Upper lobe of left lung (tissue), 6 donors: ENCODE measurements at regions not wholly inside any gene's neighbourhood (a gene's known extent, or its start where the extent isn't known, plus 50 kb on each side); places are given as distances from the start of the nearest gene placed in this dataset.
"Not testable (repeated sequence)": the region's sequence is repeated elsewhere in the genome, so short reads cannot be mapped to it uniquely, and the experiment has no call there.

Experiments used
- ATAC-seq, 2 donors: fragments of 200-7000 bp; cut with Tn5 transposase; one replicate each; pipeline ENCODE4 v1.9.1; 2022; ENCODE audit warnings: mild to moderate bottlenecking in 2 of 2, moderate library complexity in 2 of 2; ENCODE audit not compliant: low FRiP score in 2 of 2
- DNase-seq, 2 donors: peaks; one replicate each; pipeline ENCODE4 v3.0.0-alpha.2; 2019 to 2020
- H3K27ac ChIP-seq, 4 donors: fragments of 200-600 bp; sonication (generic); one replicate each; pipeline ENCODE4 v1.5.1; 2016 to 2019
- H3K27me3 ChIP-seq, 4 donors: fragments of 200-600 bp; sonication (generic); one replicate each; pipeline ENCODE4 v1.5.1; 2017 to 2019
- H3K36me3 ChIP-seq, 4 donors: fragments of 200-600 bp; sonication (generic); one replicate each; pipeline ENCODE4 v1.5.1; 2016 to 2019
- H3K4me1 ChIP-seq, 4 donors: fragments of 200-600 bp; sonication (generic); one replicate each; pipeline ENCODE4 v1.5.1; 2018 to 2019
- H3K4me3 ChIP-seq, 4 donors: fragments of 200-600 bp; sonication (generic); one replicate each; pipeline ENCODE4 v1.5.1; 2017 to 2019; ENCODE audit warnings: mild to moderate bottlenecking in 2 of 4, moderate library complexity in 1 of 4
- H3K9me3 ChIP-seq, 4 donors: fragments of 200-600 bp; sonication (generic); one replicate each; pipeline ENCODE4 v1.5.1; 2018 to 2019
- EP300 ChIP-seq, 4 donors: sonication (generic); formaldehyde crosslinking; IDR thresholded peaks; one replicate each; pipeline ENCODE4 v1.5.1; 2017; ENCODE audit warnings: antibody characterized with exemption in 4 of 4, control low read depth in 2 of 4
- POLR2A ChIP-seq, 4 donors: fragments of 450-650 bp; IDR thresholded peaks; one replicate each; pipeline ENCODE4 v1.5.1; 2016 to 2017; ENCODE audit warnings: antibody characterized with exemption in 4 of 4, mild to moderate bottlenecking in 2 of 4
- POLR2AphosphoS5 ChIP-seq, 2 donors: sonication (generic); formaldehyde crosslinking; IDR thresholded peaks; one replicate each; pipeline ENCODE4 v1.5.1; 2017; ENCODE audit warnings: antibody characterized with exemption in 2 of 2
- WGBS, 2 donors: methylation state at CpG; one replicate each; pipeline ENCODE4 v1.1.5; 2017 to 2018; 5-methylcytosine and 5-hydroxymethylcytosine counted together
- TF ChIP-seq, protein P1 (sequence below), 6 experiments: fragments of 450-650 bp in 4 of 6; fragments of 200-600 bp in 2 of 6; sonication (generic) in 2 of 6; IDR thresholded peaks; one replicate each; pipeline ENCODE4 v1.5.1; 2016 to 2019; ENCODE audit warnings: antibody characterized with exemption in 6 of 6
- donor health status: DM: no; HTN: no; CAD: no; lungs with moderate emphysema.
- donor health status: DM: no; HTN: yes; CAD: no; lungs with severe emphysema.

- Histone ChIP-seq H3K27me3 (no peaks in the 10 kb centered on the region), H3K36me3 (no peaks in the 10 kb centered on the region), H3K4me3 (no peak overlapping the region), H3K27ac (no peak overlapping the region), H3K4me1 (no peaks in the 10 kb centered on the region), H3K9me3 (no peaks in the 10 kb centered on the region)
- no peak for ATAC-seq
- TF ChIP-seq EP300 (IDR thresholded peaks at IDR 0.05): no peak
- no peak for TF ChIP-seq POLR2A (IDR thresholded peaks at IDR 0.05)
- TF ChIP-seq POLR2AphosphoS5 (IDR thresholded peaks at IDR 0.05): no peak
- TF ChIP-seq, protein P1, sequence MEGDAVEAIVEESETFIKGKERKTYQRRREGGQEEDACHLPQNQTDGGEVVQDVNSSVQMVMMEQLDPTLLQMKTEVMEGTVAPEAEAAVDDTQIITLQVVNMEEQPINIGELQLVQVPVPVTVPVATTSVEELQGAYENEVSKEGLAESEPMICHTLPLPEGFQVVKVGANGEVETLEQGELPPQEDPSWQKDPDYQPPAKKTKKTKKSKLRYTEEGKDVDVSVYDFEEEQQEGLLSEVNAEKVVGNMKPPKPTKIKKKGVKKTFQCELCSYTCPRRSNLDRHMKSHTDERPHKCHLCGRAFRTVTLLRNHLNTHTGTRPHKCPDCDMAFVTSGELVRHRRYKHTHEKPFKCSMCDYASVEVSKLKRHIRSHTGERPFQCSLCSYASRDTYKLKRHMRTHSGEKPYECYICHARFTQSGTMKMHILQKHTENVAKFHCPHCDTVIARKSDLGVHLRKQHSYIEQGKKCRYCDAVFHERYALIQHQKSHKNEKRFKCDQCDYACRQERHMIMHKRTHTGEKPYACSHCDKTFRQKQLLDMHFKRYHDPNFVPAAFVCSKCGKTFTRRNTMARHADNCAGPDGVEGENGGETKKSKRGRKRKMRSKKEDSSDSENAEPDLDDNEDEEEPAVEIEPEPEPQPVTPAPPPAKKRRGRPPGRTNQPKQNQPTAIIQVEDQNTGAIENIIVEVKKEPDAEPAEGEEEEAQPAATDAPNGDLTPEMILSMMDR (IDR thresholded peaks at IDR 0.05): no peak
- WGBS, 2 donors: 70 to 94% methylated on average over 4 to 13 of the region's 39 CpGs
- peak in 1 of 2 donors; percentile 68 for DNase-seq
Measured at GRCh38 chr3:125671461-125672243, 76.4 kb upstream of the OSBPL11 start.

- H3K4me3 ChIP-seq: no peak overlapping the region
- ATAC-seq (no peak), DNase-seq (no peak)
- no peaks in the 10 kb centered on the region for H3K9me3 ChIP-seq
- TF ChIP-seq POLR2A (IDR thresholded peaks at IDR 0.05) (no peak), POLR2AphosphoS5 (IDR thresholded peaks at IDR 0.05) (no peak)
- TF ChIP-seq, protein P1 (IDR thresholded peaks at IDR 0.05): no peak
- H3K36me3 ChIP-seq: no peaks in the 10 kb centered on the region
- H3K27me3 ChIP-seq: no peaks in the 10 kb centered on the region
- WGBS, 2 donors: 68 to 73% methylated on average over 4 of the region's 4 CpGs
- no peak overlapping the region for H3K27ac ChIP-seq
- no peaks in the 10 kb centered on the region for H3K4me1 ChIP-seq
Measured at GRCh38 chr3:125675791-125676190, 80.5 kb upstream of the OSBPL11 start.

GRCh38 chr3:125679258-125679657 lies 84.0 kb upstream of the OSBPL11 start:
- TF ChIP-seq, protein P1 (IDR thresholded peaks at IDR 0.05): no peak
- TF ChIP-seq POLR2A (IDR thresholded peaks at IDR 0.05): no peak
- TF ChIP-seq EP300 (IDR thresholded peaks at IDR 0.05): no peak
- no peak for TF ChIP-seq POLR2AphosphoS5 (IDR thresholded peaks at IDR 0.05)
- no peak overlapping the region for H3K4me3 ChIP-seq
- DNase-seq (no peak), ATAC-seq (no peak)
- H3K27ac ChIP-seq: no peak overlapping the region
- no peaks in the 10 kb centered on the region for H3K9me3 ChIP-seq
- H3K4me1 ChIP-seq: no peaks in the 10 kb centered on the region
- no peaks in the 10 kb centered on the region for H3K36me3 ChIP-seq
- WGBS, 2 donors: 63 to 91% methylated on average over 4 of the region's 4 CpGs
- H3K27me3 ChIP-seq: no peaks in the 10 kb centered on the region

DNA sequence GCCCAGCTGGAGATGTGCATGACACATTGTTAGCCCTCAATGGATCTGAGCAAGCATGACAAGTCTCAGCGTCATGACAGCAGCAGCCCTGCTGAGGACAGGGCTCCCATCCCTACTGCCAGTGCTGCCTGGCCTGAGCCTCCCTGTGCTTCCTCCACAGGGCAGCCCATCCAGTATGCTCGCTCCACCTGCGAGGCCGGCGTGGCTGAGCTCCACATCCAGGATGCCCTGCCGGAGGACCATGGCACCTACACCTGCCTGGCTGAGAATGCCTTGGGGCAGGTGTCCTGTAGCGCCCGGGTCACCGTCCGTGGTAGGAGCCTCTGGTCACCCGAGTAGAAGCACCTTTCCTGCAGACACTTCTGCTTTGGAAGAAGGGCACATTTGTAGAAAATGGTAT lies 85.8 kb upstream of the OSBPL11 start:
- Histone ChIP-seq H3K27me3 (no peaks in the 10 kb centered on the region), H3K9me3 (no peaks in the 10 kb centered on the region), H3K4me3 (no peak overlapping the region), H3K36me3 (no peaks in the 10 kb centered on the region), H3K4me1 (no peaks in the 10 kb centered on the region), H3K27ac (no peak overlapping the region)
- DNase-seq: peak in 1 of 2 donors; percentile 64
- TF ChIP-seq POLR2AphosphoS5 (IDR thresholded peaks at IDR 0.05) (no peak), EP300 (IDR thresholded peaks at IDR 0.05) (no peak), POLR2A (IDR thresholded peaks at IDR 0.05) (no peak)
- TF ChIP-seq, protein P1 (IDR thresholded peaks at IDR 0.05): no peak
- WGBS, 2 donors: 95 to 100% methylated on average over 5 to 11 of the region's 11 CpGs
- no peak for ATAC-seq

- DNase-seq, H3K27ac ChIP-seq, H3K4me3 ChIP-seq, H3K9me3 ChIP-seq, H3K4me1 ChIP-seq, H3K27me3 ChIP-seq, H3K36me3 ChIP-seq: not testable (repeated sequence)
- WGBS, 2 donors: 97 to 100% methylated on average over 2 to 4 of the region's 5 CpGs
- peak in 1 of 2 donors; percentile 16 for ATAC-seq
Measured at GRCh38 chr3:125681906-125682305, 86.6 kb upstream of the OSBPL11 start.

GRCh38 chr3:125682610-125683009 lies 87.3 kb upstream of the OSBPL11 start:
- H3K9me3 ChIP-seq, H3K4me1 ChIP-seq, H3K36me3 ChIP-seq, H3K27me3 ChIP-seq, DNase-seq, H3K4me3 ChIP-seq, H3K27ac ChIP-seq: not testable (repeated sequence)
- WGBS, 2 donors: 50 to 60% methylated on average over 2 to 4 of the region's 4 CpGs
- peak; percentile 27 to 38 for ATAC-seq
